Frontal cortex (tissue), 3 donors: ENCODE measurements at regions not wholly inside any gene's neighbourhood (a gene's known extent, or its start where the extent isn't known, plus 50 kb on each side); places are given as distances from the start of the nearest gene placed in this dataset.

Experiments used
- DNase-seq, 2 donors: peaks; one replicate each; pipeline ENCODE4 v3.0.0; 2012; ENCODE audit warnings: low spot score in 2 of 2
- FAIRE-seq: peaks from 2 replicates; lab custom pipeline; 2012; peaks lifted over from hg19 to GRCh38; lab: Jason Lieb, UNC
- donor health status: control.
- donor health status: control.
- donor health status: control.

DNA sequence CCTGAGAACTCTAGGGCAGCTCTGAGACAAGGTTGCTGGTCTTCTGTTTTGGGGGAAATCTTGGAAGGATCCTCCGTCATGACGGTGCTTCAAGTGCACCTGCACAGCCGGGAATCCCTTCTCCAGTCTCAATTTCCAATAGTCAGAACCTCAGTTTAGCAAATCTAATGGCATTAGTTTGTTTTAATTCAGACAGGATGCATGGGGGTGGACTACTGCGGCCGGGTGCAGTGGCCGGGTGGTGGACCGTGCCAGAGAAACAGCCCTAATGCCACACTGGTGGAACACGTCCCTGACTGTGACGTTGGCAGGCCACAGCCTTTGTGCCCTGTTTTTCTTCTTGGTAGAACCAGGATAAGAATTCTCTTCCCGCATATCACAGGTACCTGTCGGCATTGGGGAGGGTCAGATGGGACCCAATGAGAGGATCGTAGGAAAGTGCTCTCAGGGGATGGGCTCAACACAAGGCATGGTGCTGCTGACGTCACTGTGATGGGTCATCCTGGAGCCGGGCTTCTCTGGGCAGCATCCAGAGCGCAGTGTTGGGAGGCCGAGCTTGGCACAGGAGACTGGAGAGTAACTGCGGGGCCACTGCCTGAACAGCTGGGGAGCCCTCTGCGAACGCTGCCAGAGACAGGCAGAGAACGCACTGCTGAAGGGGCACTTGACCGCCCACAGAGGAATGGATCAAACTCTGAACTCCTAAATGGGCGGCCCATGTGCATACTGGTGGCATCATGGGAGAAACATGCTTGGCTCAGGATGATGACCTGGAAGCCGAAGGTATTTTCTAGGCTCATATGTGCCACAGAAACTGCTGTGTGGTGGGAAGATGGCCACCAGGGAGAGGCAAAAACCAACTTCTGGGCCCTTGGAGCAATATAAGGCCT lies 313.8 kb upstream of the SHH start:
- FAIRE-seq: no peak
- no peak for DNase-seq

DNA sequence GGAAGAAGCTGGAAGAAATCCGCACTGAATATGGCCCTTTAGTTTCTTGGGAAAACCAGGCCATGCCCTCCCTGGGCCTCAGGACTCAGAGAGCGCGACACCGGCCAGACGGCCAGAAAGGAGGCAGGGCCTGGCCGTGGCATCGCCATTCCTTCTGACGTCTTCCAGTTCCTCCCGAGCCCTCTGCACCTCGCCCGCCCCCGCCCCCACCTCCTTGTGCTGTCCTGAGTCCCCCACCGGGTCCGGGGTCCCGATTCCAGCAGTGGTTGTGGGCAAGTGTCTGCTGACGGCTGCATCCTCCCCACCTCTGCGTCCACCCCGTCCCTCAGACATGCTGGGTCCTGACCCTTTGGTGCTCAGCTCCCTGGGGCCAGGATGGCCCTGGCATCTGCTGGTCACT lies 312.1 kb upstream of the SHH start:
- no peak for FAIRE-seq
- DNase-seq: no peak

DNA sequence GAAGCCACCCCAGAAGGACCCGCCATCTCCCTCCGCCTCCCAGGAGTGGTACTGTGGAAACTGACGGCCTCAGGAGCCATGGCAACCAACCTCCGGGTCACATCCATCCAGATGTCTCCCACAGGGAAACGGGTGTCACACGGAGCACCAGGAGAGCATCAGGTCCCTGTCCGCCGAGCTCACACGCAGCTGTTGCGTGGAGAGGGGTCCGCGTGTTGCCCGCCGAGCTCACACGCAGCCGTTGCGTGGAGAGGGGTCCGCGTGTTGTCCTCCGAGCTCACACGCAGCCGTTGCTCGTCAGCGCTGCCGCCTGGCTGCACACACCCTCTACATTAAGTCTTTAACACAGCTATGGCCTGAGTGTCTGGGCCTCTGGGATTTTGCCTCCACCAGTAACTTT lies 311.1 kb upstream of the SHH start:
- FAIRE-seq: no peak
- no peak for DNase-seq

DNA sequence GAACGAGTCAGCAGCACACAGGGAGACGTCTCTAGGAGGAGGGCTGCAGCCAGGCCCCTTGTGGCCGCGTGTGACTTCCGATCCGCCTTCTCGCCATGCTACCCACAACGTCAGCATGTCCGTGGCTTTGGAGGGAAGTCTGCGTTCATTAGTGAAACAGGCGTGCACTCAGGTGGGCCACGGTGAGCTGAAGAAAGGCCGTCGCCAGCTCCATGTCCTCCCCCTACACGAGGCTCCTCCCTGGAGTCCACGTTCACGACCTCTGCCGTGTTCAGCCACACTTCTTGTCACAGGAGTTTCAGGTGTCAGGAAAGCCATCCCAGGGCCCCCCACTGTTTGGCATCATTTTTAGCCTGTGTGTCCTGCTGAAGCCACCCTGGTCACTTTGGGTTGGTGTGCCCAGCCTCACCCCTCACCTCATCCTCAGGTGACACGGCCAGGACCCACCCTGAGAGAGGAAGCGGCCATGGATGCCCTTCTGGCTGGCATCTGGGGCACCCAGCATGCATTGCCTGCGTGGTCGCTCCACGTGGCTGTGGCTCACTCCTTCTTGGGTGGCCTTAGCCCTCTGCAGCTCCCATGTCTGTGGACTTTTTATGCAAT lies 310.6 kb upstream of the SHH start:
- FAIRE-seq: no peak
- no peak for DNase-seq

GRCh38 chr7:156121956-156122355 lies 309.7 kb upstream of the SHH start:
- FAIRE-seq (no peak), DNase-seq (no peak)

DNA sequence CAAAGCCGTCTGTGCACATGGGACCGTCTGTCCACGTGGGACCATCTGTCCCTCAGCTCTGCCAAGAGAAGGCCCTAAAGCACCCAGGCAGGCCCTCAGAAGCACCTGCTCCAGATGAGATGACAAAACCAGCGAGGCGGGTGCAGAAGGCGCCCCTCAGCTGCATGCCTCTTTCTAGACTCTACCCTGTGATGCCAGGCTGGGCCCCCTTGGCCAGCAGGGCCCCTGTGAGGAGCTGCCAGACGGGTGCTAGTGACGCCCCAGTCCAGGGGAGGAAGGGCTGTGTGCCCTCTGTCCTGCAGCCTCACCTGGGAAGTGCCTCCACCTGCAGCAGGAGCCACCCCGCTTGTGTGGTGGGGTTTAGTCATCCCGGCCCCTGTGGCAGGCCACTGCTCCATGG lies 309.2 kb upstream of the SHH start:
- FAIRE-seq: no peak
- no peak for DNase-seq

DNA sequence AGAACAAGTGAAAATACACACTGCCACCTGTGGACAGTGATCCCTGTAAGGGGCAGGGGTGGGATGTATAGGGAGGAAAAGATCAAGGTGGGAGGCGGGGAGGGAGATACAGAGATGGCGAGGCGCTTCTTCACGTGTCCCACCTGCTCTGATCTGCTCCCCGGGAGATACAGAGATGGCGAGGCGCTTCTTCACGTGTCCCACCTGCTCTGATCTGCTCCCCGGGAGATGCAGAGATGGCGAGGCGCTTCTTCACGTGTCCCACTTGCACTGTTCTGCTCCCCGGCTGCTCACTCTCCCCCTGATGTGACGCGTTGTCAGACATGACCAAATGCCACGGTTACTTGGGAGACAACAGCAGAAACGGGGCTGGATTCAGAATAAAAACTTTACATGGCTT lies 308.3 kb upstream of the SHH start:
- no peak for FAIRE-seq
- DNase-seq: no peak

DNA sequence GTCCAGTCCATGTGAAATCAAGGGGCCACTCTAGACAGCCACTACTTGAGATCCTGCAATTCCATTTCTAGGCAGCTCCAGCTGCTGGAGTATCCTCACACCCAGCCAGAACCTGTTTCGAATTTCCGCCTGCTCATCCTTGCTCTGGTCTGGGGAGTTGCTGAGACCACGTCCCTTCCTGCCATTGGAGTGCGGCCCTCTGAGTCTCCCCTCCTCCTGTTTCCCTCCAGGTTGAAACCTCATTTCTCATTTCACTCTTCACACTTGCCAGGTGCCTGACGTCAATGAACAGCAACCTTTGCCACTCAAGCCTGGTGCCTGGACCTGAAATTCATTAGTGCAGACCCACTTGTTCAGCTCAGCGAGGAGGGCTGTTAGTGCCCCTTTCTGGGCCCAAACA lies 307.5 kb upstream of the SHH start:
- FAIRE-seq (no peak), DNase-seq (no peak)

GRCh38 chr7:156118248-156118645 lies 306.0 kb upstream of the SHH start:
- DNase-seq (no peak), FAIRE-seq (no peak)

- no peak for DNase-seq
- no peak for FAIRE-seq
Observed at GRCh38 chr7:156117542-156118247, 305.4 kb upstream of the SHH start.

GRCh38 chr7:156116514-156117215 lies 304.4 kb upstream of the SHH start:
- DNase-seq (no peak), FAIRE-seq (no peak)

DNA sequence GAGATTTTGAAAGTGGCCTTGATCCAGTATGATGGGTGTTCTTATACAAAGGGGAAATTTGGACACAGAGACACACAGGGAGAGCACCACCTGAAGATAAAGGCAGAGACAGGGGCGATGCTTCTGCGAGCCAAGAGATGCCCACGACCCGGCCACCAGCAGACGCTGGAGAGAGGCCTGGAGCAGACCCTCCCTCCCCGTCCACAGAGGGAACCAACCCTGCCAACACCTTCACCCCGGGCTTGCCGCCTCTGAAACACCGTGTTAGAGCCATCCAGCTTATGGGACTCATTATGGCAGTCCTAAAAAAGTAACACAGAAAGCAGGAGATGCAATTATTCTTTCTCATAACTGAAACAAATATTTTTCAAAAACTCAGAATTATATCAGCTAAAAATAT lies 303.3 kb upstream of the SHH start:
- FAIRE-seq: no peak
- no peak for DNase-seq

GRCh38 chr7:156113731-156114130 lies 301.5 kb upstream of the SHH start:
- DNase-seq (no peak), FAIRE-seq (no peak)

DNA sequence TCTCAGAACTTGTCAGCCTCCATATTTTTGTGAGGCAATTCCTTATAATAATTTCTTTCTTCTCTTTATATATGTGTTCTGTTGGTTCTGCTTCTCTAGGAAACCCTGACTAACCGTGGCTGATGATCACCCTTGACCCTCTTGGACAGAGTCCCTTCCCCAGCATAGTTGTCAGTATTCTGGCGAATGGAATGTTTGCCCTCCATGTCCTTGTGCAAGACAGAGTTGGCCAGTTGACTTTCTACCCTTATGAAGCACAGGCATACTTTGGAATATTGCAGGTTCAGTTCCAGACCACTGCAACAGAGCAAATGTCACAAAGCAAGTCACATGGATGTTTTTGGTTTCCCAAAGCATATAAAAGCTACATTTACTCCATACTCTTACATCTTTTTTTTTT lies 297.7 kb upstream of the SHH start:
- no peak for FAIRE-seq
- no peak for DNase-seq

DNA sequence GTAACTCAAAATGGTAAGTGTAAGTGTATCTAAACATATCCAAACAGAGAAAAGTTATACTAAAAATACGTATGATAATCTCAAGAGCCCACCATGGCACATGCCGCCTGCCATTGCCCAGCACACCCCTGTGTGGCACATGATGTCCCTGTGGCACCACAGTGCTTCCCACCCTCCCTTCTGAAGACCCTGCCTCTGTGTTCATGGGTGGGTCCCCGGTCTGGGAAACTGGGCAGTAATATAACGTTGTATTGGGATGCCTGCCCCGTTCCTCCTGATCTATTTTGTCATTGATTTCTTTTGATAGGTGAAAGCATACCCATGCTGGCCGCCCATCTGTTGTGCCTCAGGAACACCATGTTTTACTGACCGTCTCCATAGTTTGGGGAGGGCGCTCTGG lies 296.8 kb upstream of the SHH start:
- FAIRE-seq: no peak
- no peak for DNase-seq

GRCh38 chr7:156107957-156108356 lies 295.7 kb upstream of the SHH start:
- no peak for FAIRE-seq
- no peak for DNase-seq

DNA sequence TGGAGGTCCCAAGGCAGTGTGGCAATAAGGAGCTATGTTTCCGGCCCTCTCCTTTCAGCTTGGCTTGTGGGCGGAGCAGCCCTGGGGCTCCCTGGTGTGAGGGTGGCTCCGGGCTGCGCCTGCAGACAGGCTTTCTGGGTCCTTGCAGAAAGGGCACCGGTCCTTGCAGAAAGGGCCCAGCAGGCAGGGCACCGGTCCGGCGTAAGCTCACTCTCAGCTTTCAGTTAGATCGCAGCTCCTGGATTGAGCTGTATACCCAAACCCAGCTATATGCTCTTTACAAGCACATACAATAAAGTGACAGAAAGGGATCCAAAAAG lies 293.8 kb upstream of the SHH start:
- no peak for FAIRE-seq
- no peak for DNase-seq

DNA sequence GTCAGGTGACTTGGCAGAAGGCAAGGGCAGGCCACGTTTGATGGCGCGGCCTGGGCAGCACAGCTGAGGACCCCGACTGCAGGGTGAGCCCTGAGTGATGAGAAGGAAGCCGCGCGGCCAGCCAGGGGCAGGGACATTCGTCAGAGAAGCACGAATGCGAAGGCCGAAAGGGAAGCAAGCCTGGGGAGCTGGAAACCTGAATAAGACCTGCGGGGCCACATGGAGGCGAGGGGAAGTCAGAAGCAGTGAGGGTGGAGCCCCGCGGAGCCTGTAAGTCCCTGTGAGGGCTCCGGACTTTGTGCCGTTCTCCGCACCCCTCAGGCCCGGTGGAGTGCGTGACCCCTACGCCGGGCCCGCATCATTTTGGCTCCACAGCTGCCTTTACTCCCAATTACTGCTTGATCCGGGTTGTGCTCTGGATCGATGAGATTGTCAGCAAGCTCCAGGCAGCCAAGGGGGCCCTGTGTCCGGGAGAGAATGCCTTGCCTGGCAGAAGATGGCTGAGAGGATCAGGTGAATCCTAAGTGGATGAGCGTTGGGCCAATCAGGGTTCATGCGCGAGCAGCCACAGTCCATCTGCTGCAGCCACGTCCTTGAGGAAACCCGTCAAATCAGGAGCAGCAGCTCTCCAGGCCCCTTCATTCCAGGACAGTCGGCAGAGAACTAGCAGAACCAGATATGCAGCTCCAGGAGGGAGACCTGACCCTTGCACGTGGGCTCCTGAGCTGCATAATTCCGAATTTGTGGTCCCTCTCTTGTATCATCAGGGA lies 293.3 kb upstream of the SHH start:
- FAIRE-seq (no peak), DNase-seq (no peak)

DNA sequence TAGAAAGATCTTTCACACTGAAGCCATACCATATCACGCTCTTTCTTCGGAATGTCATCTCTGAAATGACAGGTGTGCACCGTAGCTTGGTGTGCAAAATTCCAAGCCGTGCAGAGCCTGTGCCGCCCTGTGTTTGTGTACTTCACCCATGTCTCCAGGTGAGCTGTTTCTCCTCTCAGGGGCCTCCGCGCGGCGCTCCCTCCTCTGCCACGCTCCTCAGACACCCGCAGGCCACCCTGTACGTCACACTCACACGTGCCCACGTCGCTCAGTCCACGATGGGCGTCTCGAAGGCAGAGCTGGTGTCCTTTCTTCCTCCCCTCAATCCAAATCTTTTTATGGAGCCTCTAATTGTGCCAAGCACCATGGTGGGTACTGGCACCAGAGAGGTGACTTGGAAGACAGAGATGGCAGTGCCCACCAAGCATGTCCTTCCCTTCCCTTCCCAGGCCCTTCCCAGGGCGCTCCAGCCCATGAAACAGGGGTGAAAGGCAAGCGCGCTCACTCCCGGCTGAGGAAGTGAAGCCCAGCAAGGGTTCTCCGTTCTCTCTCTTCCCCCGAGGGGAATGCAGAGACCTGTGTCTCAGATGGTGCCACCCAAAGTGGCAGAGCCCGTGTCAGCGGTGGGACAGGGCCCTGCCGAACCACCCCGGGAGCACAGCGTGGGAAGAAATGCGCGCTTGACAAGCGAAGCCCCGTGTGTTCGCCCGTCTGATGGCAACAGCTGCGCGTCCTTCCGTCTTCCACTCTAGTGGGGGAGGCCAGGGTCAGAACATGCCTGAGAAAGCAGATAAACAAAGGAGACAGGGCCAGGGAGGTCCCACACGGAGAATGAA lies 292.5 kb upstream of the SHH start:
- DNase-seq (no peak), FAIRE-seq (no peak)
